ENCODE measurements at regions not wholly inside any gene's neighbourhood (a gene's known extent, or its start where the extent isn't known, plus 50 kb on each side); places are given as distances from the start of the nearest gene placed in this dataset.

- Mint-ChIP-seq H3K36me3 (no peaks in the 10 kb centered on the region), H3K27ac (no peak overlapping the region), H3K4me1 (no peaks in the 10 kb centered on the region), H3K4me3 (no peak overlapping the region), H3K9me3 (peaks cover 0 to 20% (median 4%) of the 10 kb centered on the region in 7 donors), H3K27me3 (ENCODE audit: low read depth in 3 of 3) (peaks cover 0 to 2% (median 0%) of the 10 kb centered on the region in 3 donors)
- TF ChIP-seq CTCF (IDR thresholded peaks at IDR 0.05), result no peak
- no peaks in the 10 kb centered on the region for H3K27me3 ChIP-seq (ENCODE audit: control insufficient read depth in 2 of 2, insufficient read depth in 2 of 2, low read length in 2 of 2)
- no peak overlapping the region for H3K27ac ChIP-seq (ENCODE audit: low read depth in 1 of 2, low read length in 2 of 2)
- no peaks in the 10 kb centered on the region for H4K20me1 ChIP-seq (ENCODE audit: insufficient read depth, low read length)
- WGBS (ENCODE audit: insufficient coverage), result 67% methylated on average over 3 of the region's 5 CpGs
- DNase-seq, result no peak
- peaks cover 7 to 14% of the 10 kb centered on the region in 2 donors for H3K9me3 ChIP-seq (replicated peaks in 1 of 2; ENCODE audit: control insufficient read depth in 1 of 2, insufficient read depth in 1 of 2, low read length in 2 of 2)
- intact Hi-C loops (cut with micrococcal nuclease), result no loop called here
- no peaks in the 10 kb centered on the region for H3K4me1 ChIP-seq (ENCODE audit: control insufficient read depth in 1 of 2, insufficient read depth in 2 of 2, low read length in 2 of 2)
- no peak overlapping the region for H3K4me2 ChIP-seq (replicated peaks; ENCODE audit: extremely low read depth, low read length, poor library complexity, severe bottlenecking)
- no peak overlapping the region for H3K4me3 ChIP-seq (replicated peaks in 1 of 3; ENCODE audit: low read depth in 2 of 3, low read length in 3 of 3)
- H2AFZ ChIP-seq (ENCODE audit: insufficient read depth, low read depth, low read length, poor library complexity, severe bottlenecking), result no peak overlapping the region
- no peaks in the 10 kb centered on the region for H3K36me3 ChIP-seq (replicated peaks in 1 of 2; ENCODE audit: control insufficient read depth in 1 of 2, insufficient read depth in 2 of 2, low read length in 2 of 2)
- H3K9ac ChIP-seq (ENCODE audit: insufficient read depth, low read length, poor library complexity, severe bottlenecking), result no peak overlapping the region
- H3K79me2 ChIP-seq (ENCODE audit: insufficient read depth, low read length), result no peaks in the 10 kb centered on the region
These were observed 392.6 kb upstream of the CHST9 start for GRCh38 chr18:27577752-27578151.

GRCh38 chr18:27577265-27577664 is 392.2 kb upstream of the CHST9 start:
- no peak overlapping the region for H3K27ac Mint-ChIP-seq
- 83% methylated on average over 3 of the region's 3 CpGs for WGBS (ENCODE audit: insufficient coverage)
- Histone ChIP-seq H3K9ac (ENCODE audit: insufficient read depth, low read length, poor library complexity, severe bottlenecking) (no peak overlapping the region), H3K36me3 (replicated peaks in 1 of 2; ENCODE audit: control insufficient read depth in 1 of 2, insufficient read depth in 2 of 2, low read length in 2 of 2) (no peaks in the 10 kb centered on the region), H3K27me3 (ENCODE audit: control insufficient read depth in 2 of 2, insufficient read depth in 2 of 2, low read length in 2 of 2) (no peaks in the 10 kb centered on the region), H3K4me1 (ENCODE audit: control insufficient read depth in 1 of 2, insufficient read depth in 2 of 2, low read length in 2 of 2) (no peaks in the 10 kb centered on the region), H3K4me3 (replicated peaks in 1 of 3; ENCODE audit: low read depth in 2 of 3, low read length in 3 of 3) (no peak overlapping the region), H4K20me1 (ENCODE audit: insufficient read depth, low read length) (no peaks in the 10 kb centered on the region), H3K4me2 (replicated peaks; ENCODE audit: extremely low read depth, low read length, poor library complexity, severe bottlenecking) (no peak overlapping the region), H2AFZ (ENCODE audit: insufficient read depth, low read depth, low read length, poor library complexity, severe bottlenecking) (no peak overlapping the region), H3K27ac (ENCODE audit: low read depth in 1 of 2, low read length in 2 of 2) (no peak overlapping the region), H3K79me2 (ENCODE audit: insufficient read depth, low read length) (no peaks in the 10 kb centered on the region), H3K9me3 (replicated peaks in 1 of 2; ENCODE audit: control insufficient read depth in 1 of 2, insufficient read depth in 1 of 2, low read length in 2 of 2) (peaks cover 7 to 12% of the 10 kb centered on the region in 2 donors)
- H3K4me1 Mint-ChIP-seq, result no peaks in the 10 kb centered on the region
- no peak overlapping the region for H3K4me3 Mint-ChIP-seq
- no peak for DNase-seq
- TF ChIP-seq CTCF (IDR thresholded peaks at IDR 0.05), result no peak
- H3K9me3 Mint-ChIP-seq, result peaks cover 0 to 20% (median 4%) of the 10 kb centered on the region in 7 donors
- no peaks in the 10 kb centered on the region for H3K36me3 Mint-ChIP-seq
- H3K27me3 Mint-ChIP-seq (ENCODE audit: low read depth in 3 of 3), result no peaks in the 10 kb centered on the region
- intact Hi-C loops (cut with micrococcal nuclease), result no loop called here
